ENCODE measurements at regions not wholly inside any gene's neighbourhood (a gene's known extent, or its start where the extent isn't known, plus 50 kb on each side); places are given as distances from the start of the nearest gene placed in this dataset.

DNA sequence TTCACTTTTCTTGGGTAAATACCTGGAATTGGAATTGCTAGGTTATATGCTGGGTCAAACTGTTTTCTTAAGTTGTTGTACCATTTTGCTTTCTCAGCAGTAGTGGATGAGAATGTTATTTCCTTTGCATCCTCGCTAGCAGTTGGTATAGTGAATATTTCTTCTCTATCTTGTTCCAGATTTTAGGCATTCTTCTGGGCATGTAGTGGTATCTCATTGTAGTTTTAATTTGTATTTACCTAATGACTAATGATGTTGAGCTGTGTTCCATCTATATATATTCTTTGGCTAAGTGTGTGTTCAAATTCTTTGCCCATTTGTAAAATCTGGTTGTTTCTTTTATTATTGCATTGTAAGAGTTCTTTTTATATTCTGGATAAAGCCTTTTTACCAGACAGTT is 333.3 kb downstream of the MAT2B start:
- intact Hi-C loops (cut with micrococcal nuclease; ENCODE audit: unreplicated experiment) = no loop called here
- H3K9me3 ChIP-seq (replicated peaks; ENCODE audit: control insufficient read depth, insufficient read depth, low read length) = no peaks in the 10 kb centered on the region
- SMC1A ChIA-PET (ENCODE audit: uncharacterized antibody, unreplicated experiment) = no interaction called here
- WGBS (ENCODE audit: insufficient coverage, insufficient replicate concordance, low lambda C conversion rate, missing lambda C conversion rate) = 0% methylated on average over 1 of the region's 1 CpG
- no peaks in the 10 kb centered on the region for H3K79me2 ChIP-seq (ENCODE audit: control insufficient read depth, insufficient read depth, low read length)
- no peaks in the 10 kb centered on the region for H4K20me1 ChIP-seq (ENCODE audit: control insufficient read depth, insufficient read depth)
- DNase-seq (ENCODE audit: low read depth, low spot score) (no peak), FAIRE-seq (no peak), ATAC-seq (no peak)
- no peak overlapping the region for H3K27ac ChIP-seq (ENCODE audit: control insufficient read depth, insufficient read depth)
- no peak overlapping the region for H3K9ac ChIP-seq (ENCODE audit: control insufficient read depth, insufficient read depth, low read length)
- RAD21 ChIA-PET (ENCODE audit: unreplicated experiment) = no interaction called here
- H3K4me3 ChIP-seq = no peak overlapping the region
- in situ Hi-C loops (cut with MboI) = no loop called here
- H3K4me2 ChIP-seq (ENCODE audit: control insufficient read depth, insufficient read depth) = no peak overlapping the region
- no TSS peak for BruUV-seq (replicated peaks)
- no peaks in the 10 kb centered on the region for H3K4me1 ChIP-seq (ENCODE audit: control insufficient read depth, insufficient read depth, low read length)
- TF ChIP-seq RB1 (IDR thresholded peaks at IDR 0.05; ENCODE audit: borderline replicate concordance) (no peak), ZBTB33 (IDR thresholded peaks at IDR 0.05) (no peak), ZNF622 (IDR thresholded peaks at IDR 0.05) (no peak), BRCA1 (IDR thresholded peaks at IDR 0.05; ENCODE audit: low read depth, low read length) (no peak), CEBPB (IDR thresholded peaks at IDR 0.05; ENCODE audit: borderline replicate concordance in 1 of 2, low read depth in 2 of 2, low read length in 2 of 2) (no peak), SP1 (IDR thresholded peaks at IDR 0.05; ENCODE audit: low read depth, low read length) (no peak), PRDM15 (CRISPR knock-in tag; IDR thresholded peaks at IDR 0.05) (no peak), CTCF (IDR thresholded peaks at IDR 0.05 in 2 of 3, conservative IDR thresholded peaks at IDR 0.05 in 1 of 3; ENCODE audit: control insufficient read depth in 2 of 3, extremely low read depth in 1 of 3, insufficient read depth in 1 of 3, low read depth in 3 of 3, low read length in 3 of 3) (no peak)
- POLR2A ChIA-PET = interaction anchor here (0.7 kb wide), 1 partner anchor 1703 kb away, joined by 3 read pairs; no protein-coding TSS in a partner anchor
- no peak overlapping the region for H2AFZ ChIP-seq (ENCODE audit: control insufficient read depth, low read depth, low read length)
- H3K27me3 ChIP-seq (replicated peaks in 1 of 2; ENCODE audit: control insufficient read depth in 2 of 2, insufficient read depth in 2 of 2, low read length in 1 of 2) = no peaks in the 10 kb centered on the region
- no peaks in the 10 kb centered on the region for H3K36me3 ChIP-seq (ENCODE audit: control insufficient read depth in 2 of 2, insufficient read depth in 2 of 2, low read length in 1 of 2)
- CTCF ChIA-PET = interaction anchor here (1.6 kb wide), 1 partner anchor 11 kb away, joined by 5 read pairs; no protein-coding TSS in a partner anchor

All from GM12878 (cell line).